ENCODE measurements at regions not wholly inside any gene's neighbourhood (a gene's known extent, or its start where the extent isn't known, plus 50 kb on each side); places are given as distances from the start of the nearest gene placed in this dataset.

DNA sequence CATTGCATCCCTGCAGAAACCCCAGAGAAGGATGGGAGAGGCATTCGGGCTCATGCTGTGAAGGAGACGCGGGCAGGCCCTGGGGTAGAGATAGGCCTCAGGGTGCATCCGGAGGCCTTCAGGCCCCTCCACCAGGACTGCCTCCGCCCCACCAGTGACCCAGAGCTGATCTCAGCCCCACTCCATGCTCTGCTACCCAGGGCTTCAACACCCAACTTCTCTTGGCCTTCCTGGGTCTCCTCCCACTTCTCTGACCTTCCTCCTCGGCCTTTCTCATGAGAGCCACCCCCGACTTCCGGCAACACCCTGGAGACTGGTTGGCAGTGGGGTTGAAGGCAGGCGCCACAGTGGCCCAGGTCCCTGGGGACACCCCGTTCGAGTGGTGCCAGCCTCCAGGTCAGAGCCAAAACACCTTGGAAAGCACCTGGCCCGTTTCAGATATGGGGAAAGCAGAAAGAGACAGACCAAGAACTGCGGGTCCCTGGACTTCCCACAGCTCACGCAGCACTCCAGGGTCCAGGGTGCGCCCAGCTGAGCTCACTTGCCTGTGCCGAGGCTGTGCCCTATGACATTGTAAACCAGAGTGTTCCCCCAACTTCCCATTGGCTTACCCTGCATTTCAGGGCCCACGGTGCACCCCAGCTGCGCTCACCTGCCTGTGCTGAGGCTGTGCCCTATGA is 65.1 kb upstream of the OLFM1 start:
- TF ChIP-seq POLR2A (IDR thresholded peaks at IDR 0.05), result no peak
- TF ChIP-seq, protein P1, sequence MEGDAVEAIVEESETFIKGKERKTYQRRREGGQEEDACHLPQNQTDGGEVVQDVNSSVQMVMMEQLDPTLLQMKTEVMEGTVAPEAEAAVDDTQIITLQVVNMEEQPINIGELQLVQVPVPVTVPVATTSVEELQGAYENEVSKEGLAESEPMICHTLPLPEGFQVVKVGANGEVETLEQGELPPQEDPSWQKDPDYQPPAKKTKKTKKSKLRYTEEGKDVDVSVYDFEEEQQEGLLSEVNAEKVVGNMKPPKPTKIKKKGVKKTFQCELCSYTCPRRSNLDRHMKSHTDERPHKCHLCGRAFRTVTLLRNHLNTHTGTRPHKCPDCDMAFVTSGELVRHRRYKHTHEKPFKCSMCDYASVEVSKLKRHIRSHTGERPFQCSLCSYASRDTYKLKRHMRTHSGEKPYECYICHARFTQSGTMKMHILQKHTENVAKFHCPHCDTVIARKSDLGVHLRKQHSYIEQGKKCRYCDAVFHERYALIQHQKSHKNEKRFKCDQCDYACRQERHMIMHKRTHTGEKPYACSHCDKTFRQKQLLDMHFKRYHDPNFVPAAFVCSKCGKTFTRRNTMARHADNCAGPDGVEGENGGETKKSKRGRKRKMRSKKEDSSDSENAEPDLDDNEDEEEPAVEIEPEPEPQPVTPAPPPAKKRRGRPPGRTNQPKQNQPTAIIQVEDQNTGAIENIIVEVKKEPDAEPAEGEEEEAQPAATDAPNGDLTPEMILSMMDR (IDR thresholded peaks at IDR 0.05), result no peak
- WGBS (ENCODE audit: insufficient coverage, low coverage, low lambda C conversion rate, missing lambda C conversion rate), result 81% methylated on average over 9 of the region's 18 CpGs
- intact Hi-C loops (cut with DNase I), result no loop called here
- Histone ChIP-seq H3K4me3 (no peak overlapping the region), H3K27ac (no peak overlapping the region), H3K4me1 (no peaks in the 10 kb centered on the region), H3K27me3 (no peaks in the 10 kb centered on the region), H3K9me3 (no peaks in the 10 kb centered on the region), H3K36me3 (no peaks in the 10 kb centered on the region)
- ATAC-seq, result no peak
- no peak for DNase-seq

DNA sequence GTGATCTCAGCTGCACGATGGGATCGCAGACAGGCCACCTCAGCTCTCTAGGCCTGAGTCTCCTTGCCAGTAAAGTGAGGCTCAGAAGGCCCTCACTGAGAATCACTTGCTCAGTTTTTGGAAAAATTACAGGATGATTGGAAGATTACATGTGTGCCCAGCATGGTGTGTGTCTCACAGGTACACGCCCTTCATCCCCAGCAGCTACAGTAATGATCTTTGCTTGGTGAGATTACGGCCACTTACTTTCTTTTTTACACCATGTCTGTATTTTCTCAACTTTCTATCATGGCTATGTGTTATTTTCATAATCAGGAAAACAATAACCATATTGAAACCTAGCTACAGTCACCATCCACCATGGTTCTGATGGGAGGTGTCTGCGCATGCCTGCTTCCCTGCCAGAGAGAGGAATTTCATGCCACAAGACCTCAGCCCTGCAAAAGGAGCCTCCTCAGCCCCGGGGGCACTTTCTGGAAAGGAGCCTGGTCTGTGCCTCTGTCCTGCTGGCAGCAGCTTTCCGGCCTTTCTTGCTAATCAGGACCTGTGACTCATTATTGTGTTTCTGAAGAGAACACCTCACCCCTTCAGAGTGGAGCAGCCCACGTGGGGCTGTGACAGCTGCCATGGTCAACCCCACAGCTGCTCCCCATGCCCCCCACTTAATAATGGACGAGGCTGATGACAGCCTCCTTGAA is 64.2 kb upstream of the OLFM1 start:
- no peak for TF ChIP-seq POLR2A (IDR thresholded peaks at IDR 0.05)
- TF ChIP-seq, protein P1 (IDR thresholded peaks at IDR 0.05), result no peak
- intact Hi-C loops (cut with DNase I), result no loop called here
- H3K4me3 ChIP-seq, result no peak overlapping the region
- ATAC-seq, result no peak
- H3K27me3 ChIP-seq, result no peaks in the 10 kb centered on the region
- DNase-seq, result no peak
- H3K36me3 ChIP-seq, result no peaks in the 10 kb centered on the region
- no peaks in the 10 kb centered on the region for H3K9me3 ChIP-seq
- no peak overlapping the region for H3K27ac ChIP-seq
- no peaks in the 10 kb centered on the region for H3K4me1 ChIP-seq
- 32% methylated on average over 6 of the region's 9 CpGs for WGBS (ENCODE audit: insufficient coverage, low coverage, low lambda C conversion rate, missing lambda C conversion rate)

DNA sequence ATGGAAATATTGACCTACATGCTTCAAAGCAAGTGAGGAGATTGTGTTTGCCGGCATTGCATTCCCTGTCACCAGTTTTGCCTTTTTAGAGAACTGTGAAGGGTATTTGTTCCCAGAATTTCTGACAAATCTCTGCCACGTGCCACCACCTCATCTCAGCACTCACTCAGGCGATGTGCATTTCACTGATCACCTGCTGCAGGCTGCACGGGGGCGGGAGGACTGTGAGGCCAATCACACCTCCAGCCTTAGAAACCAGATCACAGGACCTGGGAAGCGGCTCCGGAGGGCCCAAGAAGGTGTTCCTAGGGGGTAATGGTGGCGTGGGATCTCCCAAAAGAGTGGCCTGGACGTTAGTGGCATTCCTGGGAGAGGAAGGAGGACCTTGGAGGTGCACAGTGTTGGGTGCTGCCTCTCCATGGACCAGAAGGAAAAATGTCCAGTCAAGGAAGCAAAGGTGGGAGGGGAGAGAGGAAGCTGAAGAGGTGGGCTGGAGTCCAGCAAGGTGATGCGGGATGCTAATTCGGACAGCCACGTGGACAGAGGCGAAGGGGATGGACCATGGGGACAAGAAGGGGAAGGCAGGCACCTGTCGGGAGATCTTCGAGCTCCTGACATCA is 63.6 kb upstream of the OLFM1 start:
- DNase-seq (no peak), ATAC-seq (no peak)
- Histone ChIP-seq H3K27me3 (no peaks in the 10 kb centered on the region), H3K36me3 (no peaks in the 10 kb centered on the region), H3K4me3 (no peak overlapping the region), H3K27ac (no peak overlapping the region), H3K4me1 (no peaks in the 10 kb centered on the region), H3K9me3 (no peaks in the 10 kb centered on the region)
- no peak for TF ChIP-seq POLR2A (IDR thresholded peaks at IDR 0.05)
- TF ChIP-seq, protein P1 (IDR thresholded peaks at IDR 0.05), result no peak
- 43% methylated on average over 10 of the region's 15 CpGs for WGBS (ENCODE audit: insufficient coverage, low coverage, low lambda C conversion rate, missing lambda C conversion rate)
- intact Hi-C loops (cut with DNase I), result no loop called here

DNA sequence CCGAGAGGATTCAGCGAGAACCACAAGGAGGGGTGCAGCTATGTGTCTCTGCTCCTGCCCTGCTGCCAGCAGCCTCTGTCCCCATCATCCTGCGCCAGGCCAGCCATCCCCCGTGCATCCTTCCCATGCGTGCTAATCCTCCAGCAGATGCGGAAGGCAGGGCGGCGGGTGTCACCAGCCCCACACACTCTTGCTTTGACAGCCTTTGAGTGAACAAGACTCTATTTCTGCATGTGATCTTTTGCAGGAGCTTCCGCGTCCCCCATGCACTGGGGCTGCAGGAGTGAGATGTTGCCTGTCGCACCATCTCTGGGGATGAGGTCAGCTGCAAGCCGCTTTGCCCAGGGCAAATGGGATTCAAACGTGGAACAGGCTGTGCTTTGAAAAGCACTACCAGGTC is 58.0 kb upstream of the OLFM1 start:
- DNase-seq, result no peak
- WGBS (ENCODE audit: insufficient coverage, low coverage, low lambda C conversion rate, missing lambda C conversion rate), result 17% methylated on average over 1 of the region's 13 CpGs

More for the DNA sequence above, 58.0 kb upstream of the OLFM1 start:
- H3K36me3 ChIP-seq, result no peaks in the 10 kb centered on the region
- H3K27ac ChIP-seq, result no peak overlapping the region
- intact Hi-C loops (cut with DNase I), result no loop called here
- H3K4me1 ChIP-seq, result no peaks in the 10 kb centered on the region
- no peak for ATAC-seq
- H3K27me3 ChIP-seq, result no peaks in the 10 kb centered on the region
- H3K4me3 ChIP-seq, result no peak overlapping the region
- TF ChIP-seq POLR2A (IDR thresholded peaks at IDR 0.05), result no peak
- TF ChIP-seq, protein P1 (IDR thresholded peaks at IDR 0.05), result no peak
- no peaks in the 10 kb centered on the region for H3K9me3 ChIP-seq
